Coronary artery (tissue), 2 donors: ENCODE measurements at regions not wholly inside any gene's neighbourhood (a gene's known extent, or its start where the extent isn't known, plus 50 kb on each side); places are given as distances from the start of the nearest gene placed in this dataset.

Source experiments
- DNase-seq: peaks from one replicate; pipeline ENCODE4 v3.0.0-alpha.2; 2017; ENCODE audit warnings: low spot score
- H3K27ac ChIP-seq, 2 donors: fragments of 200-600 bp; sonication (generic); one replicate each; pipeline ENCODE4 v1.5.1; 2016 to 2019
- H3K4me3 ChIP-seq: fragments of 200-600 bp; sonication (generic); 2 replicates; pipeline ENCODE4 v1.5.1; 2016; ENCODE audit warnings: mild to moderate bottlenecking, moderate library complexity
- TF ChIP-seq, protein P1 (sequence below): fragments of 200-600 bp; sonication (generic); IDR thresholded peaks from one replicate; pipeline ENCODE4 v1.5.1; 2019; ENCODE audit warnings: antibody characterized with exemption

DNA sequence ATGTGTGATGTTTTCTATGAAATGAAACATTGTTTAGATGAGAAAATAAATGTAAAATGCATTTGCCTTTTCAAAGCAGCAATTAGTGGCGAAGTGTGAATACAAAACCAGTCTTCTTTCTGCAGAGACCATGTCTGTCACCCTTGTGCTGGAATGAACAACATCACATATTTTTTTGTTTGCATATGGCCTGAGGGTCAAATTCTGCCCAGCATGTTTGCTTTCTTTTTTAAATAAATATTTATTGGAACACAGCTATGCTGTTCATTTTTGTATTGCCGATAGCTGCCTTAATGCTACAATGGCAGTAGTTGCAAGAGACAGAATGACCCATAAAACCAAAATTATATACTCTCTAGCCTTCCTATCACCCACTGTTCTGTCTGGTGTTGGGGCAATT is 75.3 kb upstream of the SNRPN start:
- Histone ChIP-seq H3K4me3 (no peak overlapping the region), H3K27ac (no peak overlapping the region)
- no peak for DNase-seq
- TF ChIP-seq, protein P1, sequence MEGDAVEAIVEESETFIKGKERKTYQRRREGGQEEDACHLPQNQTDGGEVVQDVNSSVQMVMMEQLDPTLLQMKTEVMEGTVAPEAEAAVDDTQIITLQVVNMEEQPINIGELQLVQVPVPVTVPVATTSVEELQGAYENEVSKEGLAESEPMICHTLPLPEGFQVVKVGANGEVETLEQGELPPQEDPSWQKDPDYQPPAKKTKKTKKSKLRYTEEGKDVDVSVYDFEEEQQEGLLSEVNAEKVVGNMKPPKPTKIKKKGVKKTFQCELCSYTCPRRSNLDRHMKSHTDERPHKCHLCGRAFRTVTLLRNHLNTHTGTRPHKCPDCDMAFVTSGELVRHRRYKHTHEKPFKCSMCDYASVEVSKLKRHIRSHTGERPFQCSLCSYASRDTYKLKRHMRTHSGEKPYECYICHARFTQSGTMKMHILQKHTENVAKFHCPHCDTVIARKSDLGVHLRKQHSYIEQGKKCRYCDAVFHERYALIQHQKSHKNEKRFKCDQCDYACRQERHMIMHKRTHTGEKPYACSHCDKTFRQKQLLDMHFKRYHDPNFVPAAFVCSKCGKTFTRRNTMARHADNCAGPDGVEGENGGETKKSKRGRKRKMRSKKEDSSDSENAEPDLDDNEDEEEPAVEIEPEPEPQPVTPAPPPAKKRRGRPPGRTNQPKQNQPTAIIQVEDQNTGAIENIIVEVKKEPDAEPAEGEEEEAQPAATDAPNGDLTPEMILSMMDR, result no peak

DNA sequence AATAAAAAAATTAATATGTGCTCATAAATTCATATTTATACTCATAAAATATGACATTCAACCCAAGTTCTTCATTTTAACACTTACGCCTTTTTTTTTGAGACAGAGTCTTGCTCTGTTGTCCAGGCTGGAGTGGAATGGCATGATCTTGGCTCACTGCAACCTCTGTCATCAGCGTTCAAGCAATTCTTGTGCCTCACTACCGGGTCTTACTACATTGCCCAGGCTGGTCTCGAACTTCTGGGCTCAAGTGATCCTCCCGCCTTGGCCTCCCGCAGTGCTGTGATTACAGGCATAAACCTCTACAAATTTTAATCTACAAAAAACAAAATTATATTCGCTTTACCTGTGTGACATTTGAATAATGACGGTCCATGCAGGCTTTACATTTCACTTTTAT is 74.1 kb upstream of the SNRPN start:
- H3K4me3 ChIP-seq, result no peak overlapping the region
- TF ChIP-seq, protein P1, result no peak
- H3K27ac ChIP-seq, result no peak overlapping the region
- DNase-seq, result no peak

DNA sequence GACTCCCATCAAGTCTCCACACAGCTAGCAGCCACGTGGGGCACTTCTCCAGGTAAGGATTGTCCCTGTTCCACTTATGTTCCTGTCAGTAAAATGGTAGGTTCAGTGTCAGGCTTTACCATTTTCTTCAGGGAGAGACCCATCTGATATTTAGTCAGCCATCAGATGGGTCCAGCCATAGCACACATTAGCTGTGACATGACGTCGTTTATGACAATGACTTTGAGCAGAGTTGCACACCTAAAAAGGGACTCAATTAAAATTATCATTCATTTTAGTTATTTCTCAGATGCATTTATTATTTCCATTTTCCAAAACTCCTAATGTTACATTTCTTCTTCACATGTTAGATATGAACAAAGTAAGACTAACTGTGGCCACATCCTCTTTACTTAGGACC is 68.2 kb upstream of the SNRPN start:
- TF ChIP-seq, protein P1, result no peak
- Histone ChIP-seq H3K27ac (no peak overlapping the region), H3K4me3 (no peak overlapping the region)
- DNase-seq, result no peak

DNA sequence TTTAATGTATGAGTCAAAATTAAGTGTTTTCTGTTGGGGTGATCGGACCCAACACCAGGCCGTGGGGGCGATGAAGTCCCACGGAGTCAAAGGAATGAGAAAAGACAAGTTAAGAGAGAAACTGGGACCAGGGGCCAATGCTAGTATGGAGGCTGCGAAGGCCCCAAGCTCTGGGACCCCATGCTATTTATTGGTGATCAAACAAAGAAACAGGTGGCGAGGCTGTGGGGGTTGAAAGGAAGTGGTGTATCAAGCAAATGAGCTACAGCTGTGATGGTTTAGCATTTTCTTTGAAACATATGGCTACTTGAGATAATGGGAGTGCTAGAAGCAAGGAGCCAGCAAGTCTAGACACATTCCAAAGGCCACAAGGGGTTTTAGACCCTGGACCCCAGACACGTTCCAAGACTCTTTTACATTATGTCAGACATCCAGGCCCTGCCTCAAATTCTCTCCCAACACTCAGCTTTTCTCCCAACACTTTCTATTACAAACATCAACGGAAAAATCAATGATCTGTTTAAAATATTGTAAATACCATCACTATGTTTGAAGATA is 56.0 kb upstream of the SNRPN start:
- H3K27ac ChIP-seq, result no peak overlapping the region
- no peak for DNase-seq
- TF ChIP-seq, protein P1, result no peak
- no peak overlapping the region for H3K4me3 ChIP-seq

DNA sequence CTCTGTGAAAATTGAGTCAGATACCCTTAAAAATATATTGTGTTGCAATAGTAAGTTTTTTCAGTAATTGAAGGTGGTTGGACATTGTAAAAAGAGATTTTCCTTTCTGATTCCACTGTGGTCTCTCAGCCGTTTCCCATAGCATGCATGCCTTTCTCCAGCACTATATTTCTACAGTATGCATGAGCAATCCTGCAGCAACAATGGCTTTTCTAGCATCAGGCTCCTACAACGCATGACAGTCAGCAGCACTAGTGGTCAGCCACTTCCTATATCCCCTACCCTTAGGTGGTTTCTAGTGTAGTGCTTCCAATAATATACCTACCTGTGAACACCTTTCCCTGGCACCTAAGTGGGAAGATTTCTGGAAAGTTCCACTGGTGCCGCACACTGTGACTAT is 55.4 kb upstream of the SNRPN start:
- Histone ChIP-seq H3K4me3 (no peak overlapping the region), H3K27ac (no peak overlapping the region)
- TF ChIP-seq, protein P1, result no peak
- DNase-seq, result no peak

DNA sequence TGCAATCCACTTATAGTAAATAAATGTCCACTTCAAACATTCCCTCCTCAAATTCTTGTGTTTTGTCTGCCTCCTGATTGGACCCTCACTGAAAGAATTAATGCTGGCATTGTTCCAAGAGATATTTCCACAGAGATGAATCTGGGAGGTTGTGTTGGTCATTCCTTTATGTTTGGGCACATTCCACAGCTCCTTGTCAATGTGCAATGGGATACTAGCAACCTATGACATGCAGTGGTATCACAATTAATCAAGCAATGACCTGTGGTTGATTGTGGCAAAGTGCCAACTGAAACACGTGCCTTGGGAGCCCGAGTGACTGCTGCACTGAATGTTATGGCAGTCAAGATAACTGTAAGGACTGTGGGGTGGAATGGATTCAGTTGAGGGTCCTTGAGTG is 55.0 kb upstream of the SNRPN start:
- Histone ChIP-seq H3K27ac (no peak overlapping the region), H3K4me3 (no peak overlapping the region)
- no peak for DNase-seq
- TF ChIP-seq, protein P1, result no peak

DNA sequence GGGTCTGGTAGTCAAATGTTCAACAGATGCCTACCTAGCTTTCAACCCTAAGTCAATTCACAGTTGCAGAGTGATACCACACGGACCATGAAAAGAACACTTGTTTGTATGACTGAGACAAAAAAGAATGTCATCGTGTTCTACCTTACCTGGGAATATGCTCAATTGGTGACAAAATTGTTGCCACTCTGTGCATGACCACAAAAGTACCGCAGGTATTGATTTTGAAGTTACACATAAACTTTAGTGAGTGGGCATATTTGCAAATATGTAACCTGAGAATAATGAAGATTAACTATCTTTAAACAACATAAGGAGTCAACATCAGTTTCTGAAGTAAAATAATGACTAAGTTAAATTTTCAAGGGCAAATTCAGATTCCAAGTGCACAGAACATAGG is 53.4 kb upstream of the SNRPN start:
- Histone ChIP-seq H3K27ac (no peak overlapping the region), H3K4me3 (no peak overlapping the region)
- no peak for DNase-seq
- TF ChIP-seq, protein P1, result no peak
